H1 (cell line): ENCODE measurements at regions not wholly inside any gene's neighbourhood (a gene's known extent, or its start where the extent isn't known, plus 50 kb on each side); places are given as distances from the start of the nearest gene placed in this dataset.

Experiments used
- CTCF ChIA-PET: fragments of 300-600 bp; sonication (Branson Sonifier 250); formaldehyde crosslinking; loops from one replicate; lab custom pipeline; 2021; ENCODE audit not compliant: partially characterized antibody; lab: Charles Lee
- POLR2A ChIA-PET: fragments of 300-600 bp; sonication (Branson Sonifier 250); formaldehyde crosslinking; loops from one replicate; lab custom pipeline; 2021; ENCODE audit warnings: inconsistent platforms; ENCODE audit not compliant: partially characterized antibody; lab: Charles Lee
- DNase-seq, 2 experiments: peaks; one replicate each; pipeline versions ENCODE4 v3.0.0 to v3.0.0-alpha.2; 2010 to 2022; ENCODE audit warnings: low spot score in 2 of 2, low read depth in 1 of 2, mixed read lengths in 1 of 2
- FAIRE-seq: peaks from 2 replicates; lab custom pipeline; 2011; peaks lifted over from hg19 to GRCh38; lab: Jason Lieb, UNC
- H2AFZ ChIP-seq: 2 replicates; pipeline ENCODE4 v1.8.1; 2012; ENCODE audit warnings: low read length, inconsistent platforms
- H2AK5ac ChIP-seq: 2 replicates; pipeline ENCODE4 v1.6.1; 2013; ENCODE audit warnings: low read depth, low read length
- H2BK120ac ChIP-seq: replicated peaks from 2 replicates; pipeline ENCODE3; 2013; ENCODE audit warnings: low read depth, low read length, inconsistent platforms
- H2BK12ac ChIP-seq: 2 replicates; pipeline ENCODE4 v1.6.1; 2013; ENCODE audit warnings: low read depth, low read length
- H2BK15ac ChIP-seq: 2 replicates; pipeline ENCODE4 v1.6.1; 2013; ENCODE audit warnings: low read length
- H2BK20ac ChIP-seq: 2 replicates; pipeline ENCODE4 v1.6.1; 2013; ENCODE audit warnings: low read length
- H2BK5ac ChIP-seq: 2 replicates; pipeline ENCODE4 v1.6.1; 2013; ENCODE audit warnings: low read depth, low read length
- H3K14ac ChIP-seq: 2 replicates; pipeline ENCODE4 v1.6.1; 2013; ENCODE audit warnings: inconsistent platforms; ENCODE audit not compliant: insufficient read length
- H3K18ac ChIP-seq: 2 replicates; pipeline ENCODE4 v1.6.1; 2013; ENCODE audit warnings: low read length; ENCODE audit errors: extremely low read depth
- H3K23ac ChIP-seq: 2 replicates; pipeline ENCODE4 v1.6.1; 2013; ENCODE audit warnings: inconsistent platforms; ENCODE audit not compliant: insufficient read length
- H3K23me2 ChIP-seq: 2 replicates; pipeline ENCODE4 v1.6.1; 2013; ENCODE audit warnings: low read depth, low read length
- H3K27ac ChIP-seq: 2 replicates; pipeline ENCODE4 v1.6.1; 2011; ENCODE audit warnings: low read depth, low read length, inconsistent platforms
- H3K27me3 ChIP-seq, 4 experiments: replicated peaks in 1 of 4; 1 replicate in 1 of 4; 2 replicates in 3 of 4; pipeline versions ENCODE4 v1.6.1 to v1.8.1; 2011 to 2013; ENCODE audit warnings: low read length in 3 of 4, mild to moderate bottlenecking in 3 of 4, inconsistent platforms in 2 of 4, mixed read lengths in 2 of 4, moderate library complexity in 1 of 4; ENCODE audit not compliant: control insufficient read depth in 3 of 4, insufficient read depth in 3 of 4; ENCODE audit errors: extremely low read depth in 1 of 4
- H3K36me3 ChIP-seq, 4 experiments: 2 replicates each; pipeline versions ENCODE4 v1.6.1 to v1.8.1; 2011 to 2013; ENCODE audit warnings: mild to moderate bottlenecking in 4 of 4, low read length in 3 of 4, moderate library complexity in 2 of 4, control low read depth in 1 of 4, inconsistent platforms in 1 of 4; ENCODE audit not compliant: insufficient read depth in 4 of 4, control insufficient read depth in 2 of 4
- H3K4ac ChIP-seq: replicated peaks from 2 replicates; pipeline ENCODE3; 2013; ENCODE audit warnings: low read length, low read depth, mixed read lengths, inconsistent platforms; ENCODE audit not compliant: insufficient read length
- H3K4me1 ChIP-seq, 4 experiments: replicated peaks in 1 of 4; 1 replicate in 1 of 4; 2 replicates in 3 of 4; pipeline versions ENCODE4 v1.6.1 to v1.8.1; 2011 to 2013; ENCODE audit warnings: low read length in 3 of 4, inconsistent platforms in 2 of 4, mixed read lengths in 1 of 4; ENCODE audit not compliant: insufficient read depth in 4 of 4, control insufficient read depth in 3 of 4
- H3K4me2 ChIP-seq, 2 experiments: 2 replicates each; pipeline versions ENCODE4 v1.6.1 to v1.8.1; 2011 to 2013; ENCODE audit warnings: low read depth in 2 of 2, low read length in 2 of 2, control low read depth in 1 of 2, inconsistent platforms in 1 of 2, mild to moderate bottlenecking in 1 of 2; ENCODE audit not compliant: insufficient read depth in 1 of 2
- H3K4me3 ChIP-seq, 4 experiments: fragments of 200-600, 300-600 bp in 1 of 4; sonication (generic), shearing (Covaris generic), sonication (Bioruptor Twin) in 1 of 4; 2 replicates each; pipeline versions ENCODE4 v1.5.1 to v1.8.1; 2011 to 2016; ENCODE audit warnings: low read length in 4 of 4, low read depth in 3 of 4, control low read depth in 2 of 4, inconsistent platforms in 2 of 4, mild to moderate bottlenecking in 2 of 4, mixed read lengths in 1 of 4, moderate library complexity in 1 of 4; ENCODE audit not compliant: insufficient read depth in 2 of 4; ENCODE audit errors: extremely low read depth in 1 of 4
- H3K56ac ChIP-seq: replicated peaks from 2 replicates; pipeline ENCODE3; 2013; ENCODE audit warnings: low read depth, mild to moderate bottlenecking, mixed read lengths, low read length, inconsistent platforms; ENCODE audit not compliant: insufficient read length
- H3K79me1 ChIP-seq: 2 replicates; pipeline ENCODE4 v1.6.1; 2013; ENCODE audit warnings: low read depth, low read length, control low read depth
- H3K79me2 ChIP-seq, 2 experiments: 2 replicates each; pipeline versions ENCODE4 v1.6.1 to v1.8.1; 2012 to 2013; ENCODE audit warnings: low read length in 2 of 2, mild to moderate bottlenecking in 2 of 2, inconsistent platforms in 1 of 2; ENCODE audit not compliant: insufficient read depth in 2 of 2, control insufficient read depth in 1 of 2
- H3K9ac ChIP-seq, 4 experiments: replicated peaks in 1 of 4; 1 replicate in 1 of 4; 2 replicates in 3 of 4; pipeline versions ENCODE4 v1.6.1 to v1.8.1; 2011 to 2013; ENCODE audit warnings: low read depth in 3 of 4, low read length in 3 of 4, control low read depth in 2 of 4, mild to moderate bottlenecking in 2 of 4, moderate library complexity in 2 of 4, inconsistent platforms in 1 of 4; ENCODE audit errors: extremely low read depth in 1 of 4
- H3K9me3 ChIP-seq, 2 experiments: 2 replicates each; pipeline versions ENCODE4 v1.6.1 to v1.8.1; 2012 to 2013; ENCODE audit warnings: mild to moderate bottlenecking in 2 of 2, moderate library complexity in 2 of 2, control low read depth in 1 of 2, inconsistent platforms in 1 of 2, low read depth in 1 of 2, low read length in 1 of 2, mixed read lengths in 1 of 2; ENCODE audit not compliant: insufficient read depth in 2 of 2
- H4K20me1 ChIP-seq, 2 experiments: replicated peaks in 1 of 2; 2 replicates each; pipeline versions ENCODE3 to v1.8.1; 2011 to 2013; ENCODE audit warnings: inconsistent platforms in 2 of 2, low read length in 2 of 2, mild to moderate bottlenecking in 1 of 2; ENCODE audit not compliant: insufficient read depth in 2 of 2, control insufficient read depth in 1 of 2
- H4K5ac ChIP-seq: 2 replicates; pipeline ENCODE4 v1.6.1; 2013; ENCODE audit warnings: low read length, low read depth, mixed read lengths, inconsistent platforms; ENCODE audit not compliant: insufficient read length
- H4K8ac ChIP-seq: 2 replicates; pipeline ENCODE4 v1.8.0; 2013; ENCODE audit warnings: mild to moderate bottlenecking, moderate library complexity, low read length, inconsistent platforms; ENCODE audit not compliant: insufficient read depth; ENCODE audit errors: extremely low read depth
- H4K91ac ChIP-seq: replicated peaks from 2 replicates; pipeline ENCODE3; 2013; ENCODE audit warnings: low read length, mixed read lengths, inconsistent platforms; ENCODE audit not compliant: insufficient read length
- JUN ChIP-seq: IDR thresholded peaks from 2 replicates; pipeline ENCODE4 v1.6.1; 2011; ENCODE audit warnings: low read depth, mild to moderate bottlenecking, improper control_type of control experiment, low read length
- MAFK ChIP-seq: IDR thresholded peaks from 2 replicates; pipeline ENCODE4 v1.6.1; 2012; ENCODE audit warnings: low read depth, mild to moderate bottlenecking, improper control_type of control experiment, low read length
- MAX ChIP-seq: IDR thresholded peaks from 2 replicates; pipeline ENCODE4 v1.6.1; 2012; ENCODE audit warnings: inconsistent platforms
- SP4 ChIP-seq: IDR thresholded peaks from 2 replicates; pipeline ENCODE4 v1.6.1; 2012; ENCODE audit warnings: low read length, inconsistent platforms
- WGBS, 2 experiments: shearing (Covaris generic) in 1 of 2; methylation state at CpG; one replicate each; pipeline versions ENCODE4 v1.1.6 to v1.1.7; 2013 to 2015; ENCODE audit warnings: low lambda C conversion rate in 2 of 2, mixed read lengths in 2 of 2, inconsistent platforms in 1 of 2, low coverage in 1 of 2, missing lambda C conversion rate in 1 of 2; ENCODE audit not compliant: insufficient replicate concordance in 2 of 2, insufficient coverage in 1 of 2, insufficient read length in 1 of 2; ENCODE audit errors: extremely low coverage in 1 of 2, missing lambda C conversion rate in 1 of 2; 5-methylcytosine and 5-hydroxymethylcytosine counted together

- Histone ChIP-seq H4K5ac (no peak overlapping the region), H2AFZ (no peak overlapping the region), H2BK120ac (no peak overlapping the region), H3K79me1 (no peaks in the 10 kb centered on the region), H4K20me1 (no peaks in the 10 kb centered on the region), H2BK12ac (no peak overlapping the region), H2BK5ac (no peak overlapping the region), H4K8ac (no peak overlapping the region), H3K79me2 (no peaks in the 10 kb centered on the region), H3K27me3 (no peaks in the 10 kb centered on the region), H2BK15ac (no peak overlapping the region), H3K18ac (no peak overlapping the region), H2AK5ac (no peak overlapping the region), H3K4me2 (no peak overlapping the region), H3K4me3 (no peak overlapping the region), H3K9me3 (no peaks in the 10 kb centered on the region), H3K14ac (no peak overlapping the region), H3K23me2 (no peaks in the 10 kb centered on the region), H3K36me3 (no peaks in the 10 kb centered on the region; a peak in 1 of 8 replicates), H3K9ac (no peak overlapping the region), H3K27ac (no peak overlapping the region), H3K56ac (no peak overlapping the region), H2BK20ac (no peak overlapping the region), H3K4me1 (peaks cover 0 to 11% (median 6%) of the 10 kb centered on the region in 4 experiments; a peak in 3 of 7 replicates), H3K23ac (no peak overlapping the region), H4K91ac (no peak overlapping the region), H3K4ac (no peak overlapping the region)
- CTCF ChIA-PET, result interaction anchor here (1.1 to 1.2 kb wide), 2 partner anchors 9 to 60 kb away, joined by 4 to 6 read pairs; partner anchors contain the start of gene ARL4A
- 91% methylated on average over 1 of the region's 1 CpG; no CpG with 5 or more reads in 1 of the 2 experiments for WGBS, 2 experiments
- TF ChIP-seq JUN (no peak), SP4 (no peak), MAFK (no peak), MAX (no peak)
- POLR2A ChIA-PET, result interaction anchor here (1.8 kb wide), 1 partner anchor 60 kb away, joined by 4 read pairs; no protein-coding TSS in a partner anchor
- FAIRE-seq, result no peak
- DNase-seq, result no peak
Observed at GRCh38 chr7:12746211-12746610, 58.8 kb downstream of the ARL4A start.
